Neutrophil (primary cell): ENCODE measurements at regions not wholly inside any gene's neighbourhood (a gene's known extent, or its start where the extent isn't known, plus 50 kb on each side); places are given as distances from the start of the nearest gene placed in this dataset.

Source experiments
- H3K27ac ChIP-seq: fragments of 200-600 bp; sonication (generic); 2 replicates; pipeline ENCODE4 v1.5.1; 2016; ENCODE audit warnings: mild to moderate bottlenecking, moderate library complexity
- H3K27me3 ChIP-seq: fragments of 200-600 bp; sonication (generic); 2 replicates; pipeline ENCODE4 v1.6.0; 2016; ENCODE audit warnings: mild to moderate bottlenecking
- H3K36me3 ChIP-seq: fragments of 200-600 bp; sonication (generic); 2 replicates; pipeline ENCODE4 v1.5.1; 2017
- H3K4me1 ChIP-seq, 2 experiments: fragments of 200-600 bp in 1 of 2; sonication (generic) in 1 of 2; 1 replicate in 1 of 2; 2 replicates in 1 of 2; pipeline versions ENCODE4 v1.5.1 to v1.6.1; 2013 to 2016; ENCODE audit warnings: low read depth in 1 of 2, low read length in 1 of 2, mild to moderate bottlenecking in 1 of 2, moderate library complexity in 1 of 2; ENCODE audit not compliant: control insufficient read depth in 1 of 2, insufficient read depth in 1 of 2
- H3K4me3 ChIP-seq, 2 experiments: fragments of 200-600 bp in 1 of 2; sonication (generic) in 1 of 2; 1 replicate in 1 of 2; 2 replicates in 1 of 2; pipeline ENCODE4 v1.5.1; 2013 to 2016; ENCODE audit warnings: low read depth in 1 of 2, low read length in 1 of 2, mild to moderate bottlenecking in 1 of 2, moderate library complexity in 1 of 2
- H3K9me3 ChIP-seq: fragments of 200-600 bp; sonication (generic); 2 replicates; pipeline ENCODE4 v1.5.1; 2016
- TF ChIP-seq, protein P1 (sequence below): fragments of 200-600 bp; sonication (generic); IDR thresholded peaks from 2 replicates; pipeline ENCODE4 v1.5.1; 2016; ENCODE audit warnings: antibody characterized with exemption

GRCh38 chr11:81070948-81071347, 1630.1 kb upstream of the TENM4 start:
- TF ChIP-seq, protein P1, sequence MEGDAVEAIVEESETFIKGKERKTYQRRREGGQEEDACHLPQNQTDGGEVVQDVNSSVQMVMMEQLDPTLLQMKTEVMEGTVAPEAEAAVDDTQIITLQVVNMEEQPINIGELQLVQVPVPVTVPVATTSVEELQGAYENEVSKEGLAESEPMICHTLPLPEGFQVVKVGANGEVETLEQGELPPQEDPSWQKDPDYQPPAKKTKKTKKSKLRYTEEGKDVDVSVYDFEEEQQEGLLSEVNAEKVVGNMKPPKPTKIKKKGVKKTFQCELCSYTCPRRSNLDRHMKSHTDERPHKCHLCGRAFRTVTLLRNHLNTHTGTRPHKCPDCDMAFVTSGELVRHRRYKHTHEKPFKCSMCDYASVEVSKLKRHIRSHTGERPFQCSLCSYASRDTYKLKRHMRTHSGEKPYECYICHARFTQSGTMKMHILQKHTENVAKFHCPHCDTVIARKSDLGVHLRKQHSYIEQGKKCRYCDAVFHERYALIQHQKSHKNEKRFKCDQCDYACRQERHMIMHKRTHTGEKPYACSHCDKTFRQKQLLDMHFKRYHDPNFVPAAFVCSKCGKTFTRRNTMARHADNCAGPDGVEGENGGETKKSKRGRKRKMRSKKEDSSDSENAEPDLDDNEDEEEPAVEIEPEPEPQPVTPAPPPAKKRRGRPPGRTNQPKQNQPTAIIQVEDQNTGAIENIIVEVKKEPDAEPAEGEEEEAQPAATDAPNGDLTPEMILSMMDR, result no peak
- Histone ChIP-seq H3K27me3 (no peaks in the 10 kb centered on the region), H3K4me3 (no peak overlapping the region), H3K27ac (no peak overlapping the region), H3K4me1 (no peaks in the 10 kb centered on the region), H3K9me3 (no peaks in the 10 kb centered on the region), H3K36me3 (no peaks in the 10 kb centered on the region)

DNA sequence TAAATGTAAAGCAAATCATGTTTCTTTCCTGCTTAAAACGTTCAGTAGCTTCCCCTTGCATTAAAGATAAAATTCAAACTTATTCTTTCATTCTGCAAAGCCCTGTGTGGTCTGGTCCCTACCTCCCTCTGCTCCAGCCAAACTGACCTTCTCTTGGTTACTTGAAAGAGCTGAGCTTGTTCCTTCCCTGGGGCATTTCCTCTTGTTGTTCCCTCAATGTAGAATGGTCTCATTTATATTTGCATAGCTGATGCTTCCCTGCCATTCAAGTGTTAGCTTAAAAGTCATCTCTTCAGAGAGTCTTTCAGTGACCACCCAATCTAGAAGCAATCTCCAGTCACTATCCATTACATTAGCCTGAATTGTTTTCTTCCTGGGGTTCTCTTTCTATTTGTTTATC, 1618.5 kb upstream of the TENM4 start:
- no peaks in the 10 kb centered on the region for H3K4me1 ChIP-seq
- no peak overlapping the region for H3K4me3 ChIP-seq
- no peaks in the 10 kb centered on the region for H3K9me3 ChIP-seq
- H3K36me3 ChIP-seq, result no peaks in the 10 kb centered on the region
- no peak overlapping the region for H3K27ac ChIP-seq
- TF ChIP-seq, protein P1, result no peak
- H3K27me3 ChIP-seq, result no peaks in the 10 kb centered on the region

DNA sequence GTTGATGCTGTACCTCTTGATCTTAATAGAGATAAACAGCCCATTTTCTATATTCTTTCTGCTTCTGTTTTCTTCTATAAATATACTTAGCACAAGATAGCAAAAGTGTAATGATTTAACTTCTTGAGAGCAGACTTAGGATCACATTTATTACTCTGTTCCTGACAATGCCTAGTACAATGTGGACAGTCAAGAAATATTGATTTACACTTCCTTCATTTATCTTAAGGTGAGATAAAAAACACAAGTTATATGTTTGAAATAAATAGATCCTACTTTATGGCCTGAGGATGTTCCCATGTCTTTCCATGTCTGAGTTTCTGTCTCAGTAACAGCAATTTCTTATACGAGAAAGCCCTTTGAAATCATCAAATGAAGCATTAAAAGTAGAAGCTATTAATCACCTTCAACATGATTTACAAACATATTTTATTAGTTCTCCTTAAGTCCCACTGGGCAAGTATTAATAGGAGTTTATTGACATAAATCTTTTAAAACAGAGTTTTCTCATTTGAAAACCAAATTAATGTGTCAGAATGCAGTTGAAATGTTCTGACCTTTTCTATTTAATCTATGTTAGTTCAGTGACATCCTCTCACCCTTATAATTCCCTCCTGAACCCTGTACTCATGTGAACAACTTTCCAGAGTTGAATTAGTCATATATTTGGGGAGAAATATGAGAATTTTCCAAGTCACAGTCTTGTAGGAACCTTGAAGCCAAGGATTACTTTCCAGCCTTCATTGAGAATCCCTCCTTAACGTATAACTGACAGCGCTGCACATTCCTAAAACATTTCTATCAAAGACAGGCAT, 1611.7 kb upstream of the TENM4 start:
- H3K27me3 ChIP-seq, result no peaks in the 10 kb centered on the region
- H3K36me3 ChIP-seq, result no peaks in the 10 kb centered on the region
- H3K4me3 ChIP-seq, result no peak overlapping the region
- no peaks in the 10 kb centered on the region for H3K4me1 ChIP-seq
- TF ChIP-seq, protein P1, result no peak
- H3K9me3 ChIP-seq, result no peaks in the 10 kb centered on the region
- H3K27ac ChIP-seq, result no peak overlapping the region

DNA sequence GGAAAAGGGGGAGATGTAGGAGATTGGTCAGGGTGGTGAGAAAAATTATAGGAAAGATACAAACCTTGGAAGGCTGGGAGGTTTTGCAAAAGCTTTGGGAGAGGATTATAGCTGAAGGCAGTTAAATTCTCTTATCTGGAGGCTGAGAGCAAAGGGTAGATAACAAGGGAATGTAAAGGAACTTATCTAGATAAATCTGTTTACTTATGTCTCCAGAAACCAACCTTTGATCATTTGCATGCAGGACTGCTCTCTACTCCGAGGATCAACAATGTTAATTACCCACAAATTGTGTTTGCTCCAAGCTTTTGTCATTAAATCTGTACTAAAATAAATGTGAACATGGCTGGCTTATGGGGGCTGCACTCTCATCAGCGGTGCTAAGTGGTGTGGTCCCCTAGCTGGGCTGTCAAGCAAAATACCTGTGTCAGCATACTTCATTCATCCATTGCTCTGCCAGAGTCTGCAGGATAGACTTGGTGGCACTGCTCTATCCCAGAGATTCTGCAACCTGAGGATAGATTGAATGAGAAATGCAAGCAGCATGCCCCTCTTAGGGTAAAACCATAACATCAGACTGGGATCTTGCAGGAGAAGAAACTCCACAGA, 1599.2 kb upstream of the TENM4 start:
- Histone ChIP-seq H3K9me3 (no peaks in the 10 kb centered on the region), H3K27ac (no peak overlapping the region), H3K27me3 (no peaks in the 10 kb centered on the region), H3K36me3 (no peaks in the 10 kb centered on the region), H3K4me1 (no peaks in the 10 kb centered on the region), H3K4me3 (no peak overlapping the region)
- TF ChIP-seq, protein P1, result no peak

GRCh38 chr11:81036168-81036870, 1595.5 kb upstream of the TENM4 start:
- TF ChIP-seq, protein P1, result no peak
- H3K9me3 ChIP-seq, result no peaks in the 10 kb centered on the region
- H3K27ac ChIP-seq, result no peak overlapping the region
- no peaks in the 10 kb centered on the region for H3K27me3 ChIP-seq
- H3K4me3 ChIP-seq, result no peak overlapping the region
- no peaks in the 10 kb centered on the region for H3K36me3 ChIP-seq
- H3K4me1 ChIP-seq, result no peaks in the 10 kb centered on the region
